KBM-7 (cell line): ENCODE measurements at regions not wholly inside any gene's neighbourhood (a gene's known extent, or its start where the extent isn't known, plus 50 kb on each side); places are given as distances from the start of the nearest gene placed in this dataset.
"Not testable (repeated sequence)": the region's sequence is repeated elsewhere in the genome, so short reads cannot be mapped to it uniquely, and the experiment has no call there.

ENCODE experiments used
- DNase-seq: peaks from one replicate; pipeline ENCODE4 v3.0.0-alpha.2; 2015
- in situ Hi-C: fragments of 300-500 bp; cut with MboI; formaldehyde crosslinking; loops from 2 replicates; pipeline ENCODE4 v1.14.3; 2020; ENCODE audit warnings: low sequenced_read_pairs, low pct_unique_long_range_greater_than_20kb, mixed read lengths

GRCh38 chr22:48819232-48819631 lies 1008.4 kb downstream of the BRD1 start:
- DNase-seq: no peak
- in situ Hi-C loops: no loop called here

DNA sequence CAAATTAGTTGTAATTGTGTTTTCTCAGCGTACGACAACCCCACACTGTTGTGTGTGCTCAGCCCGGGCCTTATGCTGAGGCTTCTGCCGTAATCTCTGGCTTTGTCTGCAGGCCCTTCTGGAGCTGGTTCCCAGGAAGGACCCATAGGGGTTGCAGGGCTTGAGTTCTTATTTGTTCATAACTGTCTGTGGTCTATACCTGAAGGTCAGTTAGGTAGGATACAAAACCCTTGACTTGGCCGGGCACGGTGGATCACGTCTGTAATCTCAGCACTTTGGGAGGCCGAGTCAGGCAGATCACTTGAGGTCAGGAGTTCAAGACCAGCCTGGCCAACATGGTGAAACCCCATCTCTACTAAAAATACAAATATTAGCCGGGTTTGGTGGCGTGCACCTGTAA lies 1010.2 kb downstream of the BRD1 start:
- in situ Hi-C loops, DNase-seq: not testable (repeated sequence)

- in situ Hi-C loops: no loop called here
- DNase-seq: no peak
These were observed 1015.8 kb downstream of the BRD1 start for GRCh38 chr22:48811885-48812284.

GRCh38 chr22:48808038-48808960 lies 1019.4 kb downstream of the BRD1 start:
- DNase-seq: no peak
- in situ Hi-C loops: no loop called here

GRCh38 chr22:48807155-48807554 lies 1020.5 kb downstream of the BRD1 start:
- in situ Hi-C loops: no loop called here
- DNase-seq: no peak

DNA sequence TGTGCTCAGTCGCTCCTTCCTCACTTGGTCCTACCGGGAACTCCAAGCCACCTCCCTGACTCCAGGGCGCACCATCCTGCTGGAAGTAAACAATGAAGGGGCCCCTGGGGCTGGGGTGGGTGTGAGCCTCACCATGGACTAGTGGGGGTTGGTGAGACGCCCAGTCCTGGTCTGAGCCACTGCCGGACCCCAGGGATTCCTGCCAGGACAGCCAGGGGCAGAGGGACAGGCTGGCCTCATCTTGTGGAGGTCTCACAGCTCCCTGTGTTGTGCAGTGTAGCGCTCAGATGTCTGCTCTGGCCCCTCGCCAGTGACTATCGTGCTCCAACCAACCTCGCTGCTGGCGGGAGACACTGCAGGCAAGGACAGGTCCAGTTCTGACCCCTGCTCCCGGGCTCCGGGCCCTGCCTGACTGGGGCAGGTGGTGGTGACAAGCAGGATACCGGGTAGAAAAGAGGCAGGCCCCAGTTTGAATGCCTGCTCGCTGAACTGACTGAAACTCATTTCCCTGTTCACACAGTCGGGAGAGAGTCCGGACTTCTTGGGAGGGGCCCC lies 1021.4 kb downstream of the BRD1 start:
- DNase-seq: no peak
- in situ Hi-C loops: no loop called here

DNA sequence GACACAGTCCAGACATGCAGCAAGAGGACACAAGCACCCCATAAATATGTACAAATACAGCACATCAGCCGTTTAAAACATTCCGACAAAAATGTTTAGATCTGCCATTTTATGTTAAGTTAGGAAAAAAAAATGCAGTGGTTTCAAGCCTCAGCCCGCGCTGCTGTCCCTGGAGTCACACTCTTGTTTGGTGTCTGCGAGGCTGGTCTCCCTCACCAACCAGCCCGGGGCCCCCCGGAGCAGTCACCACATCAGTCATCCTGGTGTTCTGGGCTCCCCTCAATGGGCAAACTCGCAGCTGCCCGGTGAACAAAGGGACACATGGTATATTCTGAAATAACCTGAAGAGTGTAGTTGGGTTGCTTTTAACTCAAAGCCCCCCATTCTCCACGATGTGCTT lies 1022.2 kb downstream of the BRD1 start:
- in situ Hi-C loops: no loop called here
- no peak for DNase-seq

DNA sequence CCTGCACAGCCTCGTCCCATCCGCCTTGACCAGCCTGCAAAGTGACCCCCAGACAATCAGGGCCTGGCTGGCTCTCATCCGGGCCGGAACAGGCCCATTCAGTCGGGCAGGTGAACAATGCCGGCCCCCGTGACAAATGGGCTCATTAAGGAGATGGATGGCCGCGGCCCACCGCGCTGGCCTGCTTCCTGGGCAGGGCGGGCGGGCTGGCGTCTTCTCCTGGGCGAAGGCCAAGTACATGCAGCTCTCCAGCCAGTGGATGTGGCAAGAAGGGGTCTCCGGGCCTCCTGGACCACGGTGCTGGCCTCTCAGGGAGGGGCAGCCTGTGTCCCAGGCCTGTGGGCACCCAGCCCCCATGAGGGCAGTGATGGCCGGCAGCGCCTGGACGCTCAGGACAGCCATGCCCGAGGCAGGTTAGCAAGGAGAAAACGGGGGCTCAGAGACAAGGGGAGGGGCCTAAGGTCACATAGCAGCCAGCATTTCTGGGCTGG lies 1022.8 kb downstream of the BRD1 start:
- in situ Hi-C loops: no loop called here
- DNase-seq: no peak

GRCh38 chr22:48803948-48804810 lies 1023.5 kb downstream of the BRD1 start:
- in situ Hi-C loops: no loop called here
- no peak for DNase-seq

DNA sequence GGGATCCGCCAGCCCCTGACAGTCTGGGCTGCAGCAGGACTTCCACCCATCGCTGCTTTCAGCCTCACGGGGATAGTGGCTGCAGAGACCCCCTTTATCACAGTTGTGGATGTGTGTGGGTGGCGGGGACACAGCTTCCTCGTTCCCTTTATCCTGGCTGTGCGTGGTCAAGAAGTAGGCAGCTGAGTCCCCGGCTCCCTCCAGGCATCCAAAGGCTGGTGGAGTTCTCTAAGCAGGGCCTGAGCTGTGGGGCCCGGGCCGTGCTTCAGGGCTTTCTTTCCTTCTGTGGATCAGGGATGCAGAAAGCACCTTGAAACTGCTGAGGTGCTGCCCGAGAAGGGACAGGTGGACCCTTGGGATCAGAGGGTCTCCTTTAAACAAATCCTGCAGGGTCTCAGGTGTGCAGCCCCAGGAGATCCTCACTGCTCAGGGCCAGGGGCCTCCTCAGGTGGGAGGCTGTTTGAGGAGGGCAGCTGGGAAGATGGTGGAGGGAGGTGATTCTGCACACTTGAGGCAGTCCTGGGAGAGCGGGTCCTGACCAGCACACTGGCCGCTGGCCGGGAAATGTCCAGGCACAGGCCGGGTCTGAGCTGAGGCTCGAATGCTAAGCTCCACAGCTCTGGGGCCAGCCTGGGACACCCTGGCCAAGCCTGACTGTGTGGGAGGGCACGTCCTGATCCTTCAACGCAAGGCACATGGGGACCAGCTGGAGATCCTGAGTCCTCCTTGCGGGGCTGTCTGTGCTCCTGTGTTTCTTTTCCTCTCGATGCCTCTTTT lies 1024.3 kb downstream of the BRD1 start:
- no peak for DNase-seq
- in situ Hi-C loops: no loop called here

- no peak for DNase-seq
- in situ Hi-C loops: no loop called here
These were observed 1025.1 kb downstream of the BRD1 start for GRCh38 chr22:48802576-48802975.

DNA sequence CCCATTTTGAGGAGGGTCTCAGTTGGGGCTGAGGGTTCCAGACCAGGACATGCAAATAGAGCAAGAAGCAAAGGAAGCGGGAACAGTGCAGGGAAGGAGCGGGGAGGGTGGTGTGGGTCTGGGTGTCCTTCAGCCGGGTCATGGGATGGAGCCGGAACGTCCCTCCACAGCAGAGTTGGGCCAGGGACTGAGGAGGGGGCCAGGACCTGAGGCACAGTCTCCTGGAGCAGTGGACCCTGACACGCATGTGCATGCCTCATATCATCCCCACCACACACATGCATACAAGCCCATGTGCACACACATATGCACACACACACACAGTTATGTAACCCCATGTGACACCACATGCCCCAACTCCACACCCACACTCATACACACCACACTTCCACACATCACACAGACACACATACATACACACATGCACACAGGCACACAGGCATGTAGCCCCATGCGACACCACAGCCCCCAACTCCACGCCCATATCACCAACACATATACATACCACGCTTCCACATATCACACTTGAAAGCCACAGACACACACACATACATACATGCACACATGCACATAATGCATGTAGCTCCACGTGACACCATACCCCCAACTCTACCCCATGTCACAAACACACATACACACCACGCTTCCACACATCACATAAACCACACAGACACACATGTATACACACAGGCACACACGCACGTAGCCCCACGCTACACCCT lies 1026.6 kb downstream of the BRD1 start:
- in situ Hi-C loops: no loop called here
- DNase-seq: no peak

GRCh38 chr22:48800036-48800885 lies 1027.4 kb downstream of the BRD1 start:
- in situ Hi-C loops: no loop called here
- no peak for DNase-seq

- no peak for DNase-seq
- in situ Hi-C loops: no loop called here
These were observed 1028.3 kb downstream of the BRD1 start for GRCh38 chr22:48799227-48799970.

- no peak for DNase-seq
- in situ Hi-C loops: no loop called here
These were observed 1029.1 kb downstream of the BRD1 start for GRCh38 chr22:48798281-48799226.

DNA sequence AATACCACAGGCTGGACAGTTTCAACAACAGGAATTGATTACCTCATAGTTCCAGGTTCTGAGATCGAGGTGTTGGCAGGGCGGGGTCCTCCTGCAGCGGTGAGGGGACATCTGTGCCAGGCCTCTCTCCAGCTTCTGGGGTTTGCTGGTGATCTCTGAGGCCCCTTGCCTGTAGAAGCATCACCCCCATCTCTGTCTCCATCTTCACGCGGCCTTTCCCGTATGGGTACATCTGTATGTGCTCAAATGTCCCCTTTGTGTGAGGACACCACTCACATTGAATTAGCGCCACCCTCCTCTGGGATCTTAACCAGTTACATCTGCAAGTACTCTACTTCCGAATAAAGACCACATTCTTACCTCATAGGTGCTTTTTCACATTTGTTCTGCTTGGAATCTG lies 1029.9 kb downstream of the BRD1 start:
- in situ Hi-C loops: no loop called here
- no peak for DNase-seq
